Stomach smooth muscle (tissue), 2 donors: ENCODE measurements at regions not wholly inside any gene's neighbourhood (a gene's known extent, or its start where the extent isn't known, plus 50 kb on each side); places are given as distances from the start of the nearest gene placed in this dataset.
"Not testable (repeated sequence)": the region's sequence is repeated elsewhere in the genome, so short reads cannot be mapped to it uniquely, and the experiment has no call there.

Experiments
- H3K27ac ChIP-seq: one replicate; pipeline ENCODE4 v1.7.0; 2013; ENCODE audit warnings: mild to moderate bottlenecking, low read length, inconsistent platforms
- H3K27me3 ChIP-seq, 2 donors: one replicate each; pipeline ENCODE4 v1.7.0; 2013; ENCODE audit warnings: low read length in 2 of 2; ENCODE audit not compliant: insufficient read depth in 2 of 2, control insufficient read depth in 1 of 2
- H3K36me3 ChIP-seq, 2 donors: one replicate each; pipeline ENCODE4 v1.7.0; 2013; ENCODE audit warnings: low read length in 2 of 2; ENCODE audit not compliant: control insufficient read depth in 2 of 2, insufficient read depth in 2 of 2
- H3K4me1 ChIP-seq: one replicate; pipeline ENCODE4 v1.7.0; 2013; ENCODE audit warnings: low read length; ENCODE audit not compliant: control insufficient read depth, insufficient read depth
- H3K4me3 ChIP-seq, 2 donors: one replicate each; pipeline ENCODE4 v1.7.0; 2013; ENCODE audit warnings: low read length in 2 of 2
- H3K9ac ChIP-seq, 2 donors: one replicate each; pipeline ENCODE4 v1.7.0; 2013; ENCODE audit warnings: low read length in 2 of 2, mild to moderate bottlenecking in 1 of 2
- H3K9me3 ChIP-seq, 2 donors: one replicate each; pipeline ENCODE4 v1.7.0; 2013; ENCODE audit warnings: low read length in 2 of 2; ENCODE audit not compliant: control insufficient read depth in 2 of 2
- donor health status: healthy.
- donor health status: Pancreatic carcinoma.

DNA sequence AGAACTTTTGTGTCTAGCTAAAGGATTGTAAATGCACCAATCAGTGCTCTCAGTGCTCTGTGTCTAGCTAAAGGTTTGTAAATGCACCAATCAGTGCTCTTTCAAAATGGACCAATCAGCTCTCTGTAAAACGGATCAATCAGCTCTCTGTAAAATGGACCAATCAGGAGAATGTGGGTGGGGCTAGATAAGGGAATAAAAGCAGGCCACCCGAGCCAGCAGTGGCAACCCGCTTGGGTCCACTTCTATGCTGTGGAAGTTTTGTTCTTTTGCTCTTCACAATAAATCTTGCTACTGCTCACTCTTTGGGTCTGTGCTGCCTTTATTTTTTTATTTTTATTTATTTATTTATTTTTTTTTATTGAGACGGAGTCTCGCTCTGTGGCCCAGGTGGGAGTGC lies 957.3 kb upstream of the GJE1 start:
- H3K27ac ChIP-seq, H3K27me3 ChIP-seq, H3K4me3 ChIP-seq, H3K36me3 ChIP-seq, H3K4me1 ChIP-seq, H3K9me3 ChIP-seq, H3K9ac ChIP-seq: not testable (repeated sequence)

DNA sequence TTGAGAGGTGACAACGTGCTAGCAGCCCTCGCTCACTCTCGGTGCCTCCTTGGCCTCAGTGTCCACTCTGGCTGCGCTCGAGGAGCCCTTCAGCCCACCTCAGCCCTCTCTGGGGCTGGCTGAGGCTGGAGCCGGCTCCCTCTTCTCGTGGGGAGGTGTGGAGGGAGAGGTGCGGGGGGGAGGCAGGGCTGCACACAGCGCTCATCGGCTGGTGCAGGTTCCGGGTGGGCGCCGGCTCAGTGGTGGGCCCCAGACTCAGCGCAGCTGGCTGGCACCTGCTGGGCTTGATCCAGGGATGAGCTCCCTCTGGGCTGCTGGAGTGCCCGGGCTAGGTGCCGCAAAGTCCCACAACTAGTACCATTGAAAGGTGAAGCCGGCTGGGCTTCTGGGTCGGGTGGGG lies 957.8 kb upstream of the GJE1 start:
- H3K9ac ChIP-seq: no peak overlapping the region
- H3K9me3 ChIP-seq: no peaks in the 10 kb centered on the region
- H3K27me3 ChIP-seq: no peaks in the 10 kb centered on the region
- H3K4me3 ChIP-seq: no peak overlapping the region
- no peaks in the 10 kb centered on the region for H3K4me1 ChIP-seq
- no peak overlapping the region for H3K27ac ChIP-seq
- H3K36me3 ChIP-seq: no peaks in the 10 kb centered on the region

DNA sequence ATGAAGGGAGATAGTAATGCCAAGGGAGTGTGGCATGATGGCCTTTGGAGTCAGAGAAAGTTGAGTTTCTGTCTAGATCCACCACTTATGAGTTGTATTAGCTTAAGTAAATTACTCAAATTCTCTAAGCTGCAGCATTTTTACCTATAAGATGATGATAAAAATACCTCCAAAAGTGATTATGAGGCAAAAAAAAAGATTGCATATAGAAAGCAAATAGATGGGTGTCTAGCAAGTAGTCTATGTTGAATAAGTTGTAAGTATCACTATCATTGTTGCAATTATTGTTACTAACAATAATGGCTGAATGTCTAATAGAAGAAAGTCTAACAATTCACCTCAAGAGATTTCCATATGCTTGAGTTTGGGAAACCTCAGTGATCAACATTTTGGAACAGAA lies 959.2 kb upstream of the GJE1 start:
- Histone ChIP-seq H3K9ac (no peak overlapping the region), H3K27ac (no peak overlapping the region), H3K27me3 (no peaks in the 10 kb centered on the region), H3K9me3 (no peaks in the 10 kb centered on the region), H3K4me3 (no peak overlapping the region), H3K4me1 (no peaks in the 10 kb centered on the region), H3K36me3 (no peaks in the 10 kb centered on the region)

DNA sequence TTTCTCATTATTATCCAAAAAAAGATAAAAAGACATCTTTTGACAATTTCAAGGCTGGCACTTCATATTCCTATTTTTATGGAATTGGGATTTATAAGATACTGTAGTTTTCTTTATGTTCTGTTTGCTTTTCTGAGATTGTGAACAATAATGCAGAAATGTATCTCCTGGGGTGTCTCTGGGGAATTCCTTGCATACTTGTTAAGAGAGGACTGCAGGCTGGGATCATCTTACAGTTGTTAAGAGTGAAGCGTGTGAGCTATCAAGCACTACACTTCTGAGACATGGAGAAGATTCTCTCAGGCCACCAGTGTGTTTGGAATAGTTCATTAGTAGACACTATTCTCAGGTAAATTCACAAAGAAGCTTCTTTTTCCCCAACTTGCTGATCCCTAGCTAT lies 963.3 kb upstream of the GJE1 start:
- Histone ChIP-seq H3K27ac (no peak overlapping the region), H3K4me3 (no peak overlapping the region), H3K9me3 (no peaks in the 10 kb centered on the region), H3K4me1 (no peaks in the 10 kb centered on the region), H3K36me3 (no peaks in the 10 kb centered on the region), H3K27me3 (no peaks in the 10 kb centered on the region), H3K9ac (no peak overlapping the region)

DNA sequence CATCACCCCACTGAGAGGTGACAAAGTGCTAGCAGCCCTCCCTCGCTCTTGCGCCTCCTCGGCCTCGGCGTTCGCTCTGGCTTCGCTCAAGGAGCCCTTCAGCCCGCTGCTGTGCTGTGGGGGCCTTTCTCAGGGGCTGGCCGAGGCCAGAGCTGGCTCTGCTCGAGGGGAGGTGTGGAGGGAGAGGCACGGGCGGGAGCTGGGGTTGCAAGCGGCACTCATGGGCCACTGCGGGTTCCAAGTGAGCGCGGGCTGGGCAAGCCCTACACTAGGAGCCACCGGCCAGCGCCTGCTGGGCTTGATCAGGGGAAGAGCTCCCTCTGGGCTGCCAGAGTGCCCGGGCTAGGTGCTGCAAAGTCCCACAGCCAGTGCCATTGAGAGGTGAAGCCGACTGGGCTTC lies 964.8 kb upstream of the GJE1 start:
- Histone ChIP-seq H3K4me3 (no peak overlapping the region), H3K36me3 (no peaks in the 10 kb centered on the region)

DNA sequence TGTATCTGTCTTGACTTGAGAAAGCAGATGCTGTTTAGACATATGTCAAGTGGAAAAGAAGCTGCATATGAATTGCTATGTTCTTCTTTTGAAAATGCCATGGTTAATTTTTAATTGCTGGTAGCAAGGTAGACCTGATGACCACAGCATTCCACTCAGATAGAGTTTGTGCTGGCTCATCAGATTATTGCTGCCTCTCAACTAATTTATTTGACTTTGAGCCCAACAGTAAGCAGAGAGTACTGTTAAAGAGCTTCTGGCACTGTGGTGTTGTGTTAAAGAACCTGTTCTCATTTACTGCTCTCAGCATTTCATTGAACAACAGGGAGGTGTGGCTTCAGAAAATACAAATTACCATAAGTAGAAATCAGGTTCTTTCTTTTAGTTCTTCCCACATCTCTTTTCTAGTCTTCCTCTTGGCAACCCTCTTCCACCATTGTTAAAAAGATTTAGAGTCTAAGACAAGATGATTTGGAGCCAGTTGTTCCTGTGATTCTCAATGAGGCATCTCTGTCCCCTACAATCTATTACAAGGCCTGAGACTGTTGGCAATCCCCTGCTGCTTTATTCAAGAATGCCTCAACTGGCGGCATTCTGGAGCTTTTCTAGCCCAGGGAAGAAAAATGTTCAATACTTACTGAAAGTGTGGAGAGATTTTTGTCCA lies 967.6 kb upstream of the GJE1 start:
- Histone ChIP-seq H3K4me1 (no peaks in the 10 kb centered on the region), H3K9me3 (no peaks in the 10 kb centered on the region), H3K36me3 (no peaks in the 10 kb centered on the region), H3K4me3 (no peak overlapping the region), H3K9ac (no peak overlapping the region), H3K27me3 (no peaks in the 10 kb centered on the region), H3K27ac (no peak overlapping the region)

More for the DNA sequence above, 964.8 kb upstream of the GJE1 start:
- Histone ChIP-seq H3K27ac (no peak overlapping the region), H3K9me3 (no peaks in the 10 kb centered on the region), H3K4me1 (no peaks in the 10 kb centered on the region), H3K9ac (no peak overlapping the region), H3K27me3 (no peaks in the 10 kb centered on the region)

DNA sequence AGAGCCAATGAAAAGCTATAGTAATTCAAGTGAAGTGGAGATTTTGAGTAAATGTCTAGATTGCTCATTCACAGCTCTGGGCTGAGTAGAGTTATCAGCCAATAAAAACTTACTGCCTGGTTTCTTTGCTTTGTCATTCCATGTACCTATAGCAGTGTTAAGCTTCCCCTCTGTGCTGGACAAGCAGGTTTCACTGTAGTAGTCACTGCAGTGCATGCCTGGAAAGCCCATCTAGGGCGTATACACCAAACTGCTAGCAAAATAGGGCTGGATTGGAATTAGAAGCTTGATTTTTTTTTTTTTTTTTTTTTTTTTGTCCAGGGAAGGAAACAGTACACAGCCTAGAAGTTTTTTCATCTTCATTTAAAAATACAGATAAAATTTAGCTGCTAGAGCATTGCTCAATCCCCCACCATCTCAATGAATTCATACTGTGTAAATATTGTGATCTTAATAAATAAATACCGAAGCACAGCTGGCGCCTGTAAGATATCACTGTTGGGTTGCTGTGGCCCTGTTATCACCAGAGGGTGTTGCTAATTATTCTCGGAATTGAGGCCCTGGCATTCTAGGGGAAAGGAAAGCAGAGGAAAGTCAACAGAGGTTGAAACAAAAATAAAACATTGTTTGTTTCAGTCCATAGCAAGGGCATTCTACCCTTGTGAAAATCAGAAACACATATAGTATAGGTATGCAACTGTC lies 968.5 kb upstream of the GJE1 start:
- no peaks in the 10 kb centered on the region for H3K9me3 ChIP-seq
- H3K4me3 ChIP-seq: no peak overlapping the region
- no peaks in the 10 kb centered on the region for H3K27me3 ChIP-seq
- no peaks in the 10 kb centered on the region for H3K36me3 ChIP-seq
- no peak overlapping the region for H3K27ac ChIP-seq
- H3K9ac ChIP-seq: no peak overlapping the region
- H3K4me1 ChIP-seq: no peaks in the 10 kb centered on the region

DNA sequence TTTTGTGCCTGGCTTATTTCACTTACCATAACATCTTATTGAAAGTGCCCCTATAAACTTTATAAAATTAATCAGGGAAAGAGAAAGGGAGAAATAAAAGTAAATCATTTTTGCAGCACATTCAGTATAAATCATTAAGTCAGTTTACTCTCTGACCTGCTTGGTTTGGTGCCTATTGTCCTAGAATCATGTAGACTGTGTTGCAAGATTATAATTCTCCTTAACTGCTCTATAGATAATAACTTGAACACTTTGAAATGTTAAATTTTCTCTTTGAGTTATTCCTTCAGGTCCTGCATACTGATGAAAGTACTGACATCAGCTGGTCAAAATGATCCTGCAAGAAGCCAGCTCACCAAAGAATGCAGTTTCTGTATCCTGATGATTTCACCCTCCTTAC lies 969.6 kb upstream of the GJE1 start:
- H3K9ac ChIP-seq: no peak overlapping the region
- no peaks in the 10 kb centered on the region for H3K4me1 ChIP-seq
- H3K27me3 ChIP-seq: no peaks in the 10 kb centered on the region
- no peak overlapping the region for H3K27ac ChIP-seq
- no peaks in the 10 kb centered on the region for H3K9me3 ChIP-seq
- H3K4me3 ChIP-seq: no peak overlapping the region
- H3K36me3 ChIP-seq: no peaks in the 10 kb centered on the region

DNA sequence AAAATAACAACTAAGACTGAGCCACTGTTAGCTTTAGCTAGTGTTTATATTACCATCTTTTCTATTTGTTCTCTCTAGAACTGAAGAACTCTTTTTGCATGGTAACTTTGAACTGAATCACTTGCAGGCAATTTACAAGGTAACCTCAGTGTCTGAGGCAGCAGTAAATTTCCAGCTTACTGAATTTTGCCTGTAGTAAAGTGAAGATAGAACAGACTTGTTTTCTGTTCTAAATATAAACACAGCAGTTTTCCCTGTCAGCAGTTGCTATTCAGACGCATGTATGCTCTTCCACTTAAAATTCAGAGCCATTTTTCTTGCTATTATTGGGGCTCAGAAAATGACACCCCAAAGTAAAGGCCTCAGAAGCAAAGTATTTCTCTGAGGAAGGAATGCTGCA lies 974.0 kb upstream of the GJE1 start:
- Histone ChIP-seq H3K9me3 (no peaks in the 10 kb centered on the region), H3K4me1 (no peaks in the 10 kb centered on the region), H3K9ac (no peak overlapping the region), H3K27ac (no peak overlapping the region), H3K27me3 (no peaks in the 10 kb centered on the region), H3K36me3 (no peaks in the 10 kb centered on the region), H3K4me3 (no peak overlapping the region)

DNA sequence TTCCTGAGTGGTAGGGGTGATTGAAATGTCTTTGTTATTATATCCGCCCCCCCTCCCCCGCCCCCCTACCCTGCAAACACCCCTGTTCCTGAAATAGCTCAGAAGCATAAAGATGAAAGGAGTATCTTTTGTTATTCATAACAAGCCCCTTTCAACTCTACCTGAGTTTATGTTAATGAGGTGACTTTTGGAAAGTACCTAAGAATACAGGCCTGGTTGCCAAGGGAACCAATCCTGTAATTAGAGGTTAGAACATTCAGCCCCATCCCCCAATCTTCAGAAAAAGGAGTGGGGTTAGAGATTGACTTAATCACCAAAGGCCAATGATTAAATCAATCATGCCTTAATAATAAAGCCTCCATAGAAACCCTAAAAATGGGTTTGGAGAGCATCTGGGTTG lies 979.2 kb upstream of the GJE1 start:
- no peaks in the 10 kb centered on the region for H3K9me3 ChIP-seq
- no peaks in the 10 kb centered on the region for H3K4me1 ChIP-seq
- H3K27me3 ChIP-seq: no peaks in the 10 kb centered on the region
- no peak overlapping the region for H3K9ac ChIP-seq
- H3K4me3 ChIP-seq: no peak overlapping the region
- no peak overlapping the region for H3K27ac ChIP-seq
- no peaks in the 10 kb centered on the region for H3K36me3 ChIP-seq

DNA sequence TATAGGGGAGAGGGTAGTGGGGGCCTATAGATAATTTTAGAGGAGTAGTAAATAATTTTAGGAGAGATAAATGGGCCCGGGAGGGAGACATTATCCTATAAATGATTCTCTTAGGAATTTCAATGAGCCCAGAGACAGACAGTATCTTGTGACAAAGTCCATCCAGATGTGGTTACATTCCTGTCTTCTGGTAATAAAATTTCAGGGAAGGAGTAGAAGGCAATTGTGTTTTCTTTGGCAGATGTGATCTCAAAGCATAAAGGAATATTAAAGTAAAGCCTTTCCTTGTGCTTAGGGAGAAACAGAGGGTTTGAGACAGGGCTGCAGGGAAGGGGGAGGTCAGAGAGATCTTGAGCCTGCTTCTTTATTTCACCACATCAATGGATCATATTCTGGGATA lies 979.8 kb upstream of the GJE1 start:
- H3K27ac ChIP-seq: no peak overlapping the region
- H3K36me3 ChIP-seq: no peaks in the 10 kb centered on the region
- no peak overlapping the region for H3K4me3 ChIP-seq
- no peaks in the 10 kb centered on the region for H3K27me3 ChIP-seq
- no peak overlapping the region for H3K9ac ChIP-seq
- H3K9me3 ChIP-seq: no peaks in the 10 kb centered on the region
- H3K4me1 ChIP-seq: no peaks in the 10 kb centered on the region
